ENCODE measurements at regions not wholly inside any gene's neighbourhood (a gene's known extent, or its start where the extent isn't known, plus 50 kb on each side); places are given as distances from the start of the nearest gene placed in this dataset.

DNA sequence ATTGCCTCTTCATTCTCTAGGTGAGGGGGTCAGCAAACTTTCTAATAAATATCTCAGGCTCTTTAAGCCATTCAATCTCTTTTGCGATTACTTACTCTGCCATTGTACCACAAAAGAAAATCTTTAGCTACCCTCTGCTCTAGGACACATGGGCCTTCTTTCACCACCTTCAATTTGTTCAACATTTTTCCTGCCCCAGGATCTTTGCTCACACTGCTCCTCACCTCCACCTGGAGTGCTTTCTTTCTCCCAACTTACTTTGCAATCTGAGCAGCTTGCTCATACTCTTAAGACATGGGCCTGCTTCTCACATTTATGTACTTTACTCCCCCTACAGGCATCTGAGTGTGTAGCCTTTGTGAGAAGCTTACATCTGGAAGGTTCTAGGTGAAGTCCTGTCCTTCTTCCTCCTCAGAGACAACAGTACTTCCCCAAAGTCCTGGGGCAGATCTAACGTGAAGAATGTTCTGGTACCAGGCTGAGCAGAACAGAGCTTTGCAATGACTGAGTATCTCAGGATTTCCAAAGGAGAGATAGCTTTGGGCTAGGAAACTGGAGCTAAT, 55.0 kb upstream of the PRDM5 start:
- Mint-ChIP-seq H3K27me3 (no peaks in the 10 kb centered on the region), H3K9me3 (no peaks in the 10 kb centered on the region), H3K27ac (no peak overlapping the region), H3K4me3 (no peak overlapping the region), H3K4me1 (no peaks in the 10 kb centered on the region), H3K36me3 (no peaks in the 10 kb centered on the region)
- CTCF ChIA-PET, result interaction anchor here (0.5 to 1.4 kb wide), 5 partner anchors 54 to 331 kb away, joined by 3 to 5 read pairs (median 4); no protein-coding TSS in a partner anchor
- DNase-seq, result no peak

DNA sequence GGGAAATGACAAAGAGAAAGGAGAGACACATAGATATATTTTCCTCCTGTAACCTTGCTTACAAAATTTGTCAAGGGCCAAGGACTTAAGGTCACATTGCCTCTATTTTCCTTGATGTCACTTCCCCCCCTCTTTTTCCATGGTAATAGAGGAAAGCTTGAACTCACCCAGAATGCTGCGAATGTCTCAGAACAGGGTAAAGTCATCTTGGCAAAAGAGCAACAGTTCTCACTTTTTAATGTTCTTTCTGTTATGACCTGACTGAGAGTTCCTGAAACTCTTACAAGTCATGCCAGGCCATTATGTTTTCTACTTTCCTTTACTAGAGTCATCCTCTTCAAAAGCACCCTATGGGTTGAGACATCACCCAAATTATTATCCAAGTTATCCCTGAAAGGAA, 50.7 kb upstream of the PRDM5 start:
- no peaks in the 10 kb centered on the region for H3K36me3 Mint-ChIP-seq
- H3K9me3 Mint-ChIP-seq, result no peaks in the 10 kb centered on the region
- CTCF ChIA-PET, result no interaction called here
- no peaks in the 10 kb centered on the region for H3K4me1 Mint-ChIP-seq
- no peaks in the 10 kb centered on the region for H3K27me3 Mint-ChIP-seq
- DNase-seq, result no peak
- no peak overlapping the region for H3K27ac Mint-ChIP-seq
- no peak overlapping the region for H3K4me3 Mint-ChIP-seq
